ENCODE measurements at regions not wholly inside any gene's neighbourhood (a gene's known extent, or its start where the extent isn't known, plus 50 kb on each side); places are given as distances from the start of the nearest gene placed in this dataset.

DNA sequence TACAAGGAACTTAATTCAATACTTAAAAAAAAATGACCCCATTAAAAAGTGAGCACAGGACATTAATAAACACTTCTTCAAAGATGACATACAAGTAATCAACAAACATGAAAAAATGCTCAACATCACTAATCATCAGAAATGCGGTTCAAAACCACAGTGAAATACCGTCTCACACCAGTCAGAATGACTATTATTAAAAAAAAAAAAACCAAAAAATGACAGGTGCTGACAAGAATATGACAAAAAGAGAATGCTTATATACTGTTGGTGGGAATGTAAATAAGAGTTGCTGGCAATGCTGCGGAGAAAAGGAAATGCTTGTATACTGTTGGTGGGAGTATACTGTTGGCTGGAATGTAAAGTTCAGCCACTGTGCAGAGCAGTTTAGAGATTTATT is 358.3 kb upstream of the CBLB start:
- no peak overlapping the region for H3K4me3 ChIP-seq (ENCODE audit: low read depth, poor library complexity, severe bottlenecking)
- no peak for DNase-seq (ENCODE audit: low spot score in 2 of 2)
- 97 to 98% methylated on average over 3 of the region's 3 CpGs for WGBS, 2 donors
- TF ChIP-seq POLR2A (IDR thresholded peaks at IDR 0.05): no peak
- TF ChIP-seq, protein P1, sequence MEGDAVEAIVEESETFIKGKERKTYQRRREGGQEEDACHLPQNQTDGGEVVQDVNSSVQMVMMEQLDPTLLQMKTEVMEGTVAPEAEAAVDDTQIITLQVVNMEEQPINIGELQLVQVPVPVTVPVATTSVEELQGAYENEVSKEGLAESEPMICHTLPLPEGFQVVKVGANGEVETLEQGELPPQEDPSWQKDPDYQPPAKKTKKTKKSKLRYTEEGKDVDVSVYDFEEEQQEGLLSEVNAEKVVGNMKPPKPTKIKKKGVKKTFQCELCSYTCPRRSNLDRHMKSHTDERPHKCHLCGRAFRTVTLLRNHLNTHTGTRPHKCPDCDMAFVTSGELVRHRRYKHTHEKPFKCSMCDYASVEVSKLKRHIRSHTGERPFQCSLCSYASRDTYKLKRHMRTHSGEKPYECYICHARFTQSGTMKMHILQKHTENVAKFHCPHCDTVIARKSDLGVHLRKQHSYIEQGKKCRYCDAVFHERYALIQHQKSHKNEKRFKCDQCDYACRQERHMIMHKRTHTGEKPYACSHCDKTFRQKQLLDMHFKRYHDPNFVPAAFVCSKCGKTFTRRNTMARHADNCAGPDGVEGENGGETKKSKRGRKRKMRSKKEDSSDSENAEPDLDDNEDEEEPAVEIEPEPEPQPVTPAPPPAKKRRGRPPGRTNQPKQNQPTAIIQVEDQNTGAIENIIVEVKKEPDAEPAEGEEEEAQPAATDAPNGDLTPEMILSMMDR (IDR thresholded peaks at IDR 0.05): no peak
- intact Hi-C loops (cut with DNase I; ENCODE audit: low total_unique reads): no loop called here

DNA sequence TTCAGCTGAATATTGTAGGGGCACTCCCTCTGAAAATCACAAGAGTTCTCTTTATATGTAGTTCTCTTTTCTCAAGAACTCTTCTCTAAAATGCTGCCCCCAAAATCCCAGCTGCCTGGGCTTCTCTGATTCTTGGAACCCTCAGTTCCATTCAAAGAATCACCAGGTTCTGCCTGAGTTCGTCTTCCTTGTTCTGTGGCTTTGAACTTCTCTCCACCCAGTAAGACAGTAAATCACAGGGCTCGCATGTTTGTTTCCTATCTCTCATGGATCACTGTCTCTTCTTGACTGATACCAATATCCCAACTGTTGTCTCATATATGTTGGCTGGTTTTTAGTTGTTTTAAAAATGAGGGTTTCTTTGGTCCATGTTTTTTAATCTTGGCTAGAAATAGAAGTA is 359.5 kb upstream of the CBLB start:
- intact Hi-C loops (cut with DNase I; ENCODE audit: low total_unique reads): no loop called here
- 64 to 71% methylated on average over 2 of the region's 2 CpGs for WGBS, 2 donors
- DNase-seq (ENCODE audit: low spot score in 2 of 2): no peak
- H3K4me3 ChIP-seq (ENCODE audit: low read depth, poor library complexity, severe bottlenecking): no peak overlapping the region
- TF ChIP-seq, protein P1 (IDR thresholded peaks at IDR 0.05): no peak
- TF ChIP-seq POLR2A (IDR thresholded peaks at IDR 0.05): no peak

DNA sequence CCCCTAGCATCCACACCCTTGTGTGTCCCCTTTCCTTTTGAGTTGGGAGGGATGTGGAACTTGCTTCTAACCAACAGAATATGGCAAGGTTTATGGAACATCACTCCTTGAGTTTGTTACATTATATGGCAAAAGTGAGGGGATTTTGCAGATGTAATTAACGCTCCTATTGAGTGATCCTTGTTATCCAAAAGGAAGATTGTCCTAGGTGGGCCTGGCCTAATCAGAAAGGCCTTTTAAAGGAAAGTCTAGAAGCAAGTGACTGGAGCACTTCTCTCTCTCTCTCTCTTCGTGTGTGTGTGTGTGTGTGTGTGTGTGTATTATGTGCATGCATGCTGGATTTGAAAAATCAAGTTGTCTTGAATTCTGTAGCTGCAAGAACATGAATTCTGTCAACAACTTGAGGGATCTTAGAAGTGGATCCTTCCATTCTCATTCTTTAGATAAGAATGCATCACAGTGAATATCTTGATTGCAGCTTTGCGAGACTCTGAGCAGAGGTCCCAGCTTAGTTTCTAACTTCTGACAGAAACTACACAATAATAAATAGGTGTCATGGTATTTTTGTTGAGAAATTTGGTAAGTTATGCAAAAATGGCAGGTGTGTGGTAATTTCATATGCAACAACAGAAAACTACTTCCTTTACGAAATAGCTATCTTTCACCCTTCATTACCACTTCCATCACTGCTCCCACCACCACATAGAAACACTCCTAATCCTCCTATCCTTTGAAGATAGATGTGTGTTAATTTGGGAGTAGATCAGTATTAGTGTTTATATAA is 360.9 kb upstream of the CBLB start:
- H3K4me3 ChIP-seq (ENCODE audit: low read depth, poor library complexity, severe bottlenecking): no peak overlapping the region
- 82 to 95% methylated on average over 4 of the region's 4 CpGs for WGBS, 2 donors
- TF ChIP-seq, protein P1 (IDR thresholded peaks at IDR 0.05): no peak
- TF ChIP-seq POLR2A (IDR thresholded peaks at IDR 0.05): no peak
- no peak for DNase-seq (ENCODE audit: low spot score in 2 of 2)
- intact Hi-C loops (cut with DNase I; ENCODE audit: low total_unique reads): no loop called here

DNA sequence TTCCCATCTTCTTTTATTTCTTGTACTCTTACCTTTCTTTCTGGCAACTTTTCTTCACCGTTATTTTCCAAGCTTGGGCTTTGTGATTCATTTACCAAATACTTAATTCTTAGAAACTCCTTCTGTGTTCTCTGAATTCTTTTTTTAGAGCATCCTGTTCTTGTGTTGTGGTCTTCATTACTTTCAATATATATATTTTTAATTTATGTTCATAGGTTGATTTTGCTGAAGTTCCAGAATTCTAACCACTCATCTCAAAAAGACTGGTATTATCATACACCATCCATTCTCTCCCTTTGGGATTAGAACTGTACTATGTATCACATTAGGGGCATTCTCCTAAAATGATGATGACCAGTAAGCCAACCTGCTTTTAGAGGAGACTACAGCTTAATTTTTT is 362.3 kb upstream of the CBLB start:
- intact Hi-C loops (cut with DNase I; ENCODE audit: low total_unique reads): no loop called here
- H3K4me3 ChIP-seq (ENCODE audit: low read depth, poor library complexity, severe bottlenecking): no peak overlapping the region
- TF ChIP-seq POLR2A (IDR thresholded peaks at IDR 0.05): no peak
- TF ChIP-seq, protein P1 (IDR thresholded peaks at IDR 0.05): no peak
- WGBS, 2 donors: 82 to 84% methylated on average over 1 of the region's 1 CpG
- DNase-seq (ENCODE audit: low spot score in 2 of 2): no peak

DNA sequence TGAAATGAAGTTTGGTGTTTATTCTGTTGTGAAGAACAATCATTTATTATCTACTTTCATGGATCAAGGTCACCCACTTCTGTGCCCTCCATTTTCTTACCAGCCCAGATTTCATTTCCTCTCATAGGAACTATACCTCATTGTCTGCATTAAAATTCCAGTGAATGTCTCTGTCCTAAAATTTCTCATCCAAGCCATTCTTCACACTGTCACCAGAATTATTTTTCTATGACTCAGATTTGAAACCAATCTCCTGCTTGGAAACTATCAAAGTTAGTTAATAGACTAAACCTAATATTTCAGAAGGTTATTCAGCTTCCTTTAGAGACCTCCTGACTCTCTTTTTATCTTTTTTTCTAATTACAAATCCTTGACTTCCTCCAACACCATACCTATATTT is 364.1 kb upstream of the CBLB start:
- intact Hi-C loops (cut with DNase I; ENCODE audit: low total_unique reads): no loop called here
- H3K4me3 ChIP-seq (ENCODE audit: low read depth, poor library complexity, severe bottlenecking): no peak overlapping the region
- TF ChIP-seq, protein P1 (IDR thresholded peaks at IDR 0.05): no peak
- TF ChIP-seq POLR2A (IDR thresholded peaks at IDR 0.05): no peak
- no peak for DNase-seq (ENCODE audit: low spot score in 2 of 2)

DNA sequence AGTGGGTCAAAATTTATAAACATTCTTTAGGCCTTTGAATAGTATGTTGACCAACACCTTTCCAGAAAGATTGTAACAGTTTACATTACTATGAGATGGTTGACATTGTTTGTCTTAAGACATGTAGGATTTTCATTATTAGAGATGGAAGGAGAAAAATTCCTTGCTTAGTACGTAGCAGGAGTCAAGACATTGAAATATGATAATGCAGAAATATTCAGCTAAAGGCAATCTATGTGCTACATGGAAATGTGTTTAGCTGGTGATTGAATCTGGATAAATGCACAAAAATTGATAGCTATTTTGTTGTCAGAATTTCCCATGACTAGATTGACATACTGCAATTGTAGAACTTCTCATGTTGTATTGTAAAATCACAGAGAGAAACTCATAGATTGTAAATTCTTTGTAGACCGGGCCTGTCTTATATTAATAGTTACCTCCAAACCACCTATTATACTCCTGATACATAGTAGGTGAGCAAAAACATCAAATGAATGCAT is 370.4 kb upstream of the CBLB start:
- TF ChIP-seq POLR2A (IDR thresholded peaks at IDR 0.05): no peak
- TF ChIP-seq, protein P1 (IDR thresholded peaks at IDR 0.05): no peak
- WGBS, 2 donors: 96 to 99% methylated on average over 2 of the region's 2 CpGs
- intact Hi-C loops (cut with DNase I; ENCODE audit: low total_unique reads): no loop called here
- DNase-seq (ENCODE audit: low spot score in 2 of 2): no peak
- no peak overlapping the region for H3K4me3 ChIP-seq (ENCODE audit: low read depth, poor library complexity, severe bottlenecking)
